Prostate gland (tissue), 2 donors: ENCODE measurements at regions not wholly inside any gene's neighbourhood (a gene's known extent, or its start where the extent isn't known, plus 50 kb on each side); places are given as distances from the start of the nearest gene placed in this dataset.

ENCODE experiments used
- POLR2A ChIP-seq: fragments of 450-650 bp; IDR thresholded peaks from one replicate; pipeline ENCODE4 v1.6.1; 2016; ENCODE audit warnings: antibody characterized with exemption, mild to moderate bottlenecking
- POLR2AphosphoS5 ChIP-seq: sonication (generic); formaldehyde crosslinking; IDR thresholded peaks from one replicate; pipeline ENCODE4 v1.6.1; 2017; ENCODE audit warnings: antibody characterized with exemption
- TF ChIP-seq, protein P1 (sequence below), 4 experiments: fragments of 200-600 bp in 2 of 4; fragments of 450-650 bp in 2 of 4; sonication (generic) in 2 of 4; IDR thresholded peaks; 1 replicate in 3 of 4; 2 replicates in 1 of 4; pipeline ENCODE4 v1.5.1; 2016 to 2019; ENCODE audit warnings: antibody characterized with exemption in 4 of 4, mild to moderate bottlenecking in 2 of 4, moderate library complexity in 2 of 4

DNA sequence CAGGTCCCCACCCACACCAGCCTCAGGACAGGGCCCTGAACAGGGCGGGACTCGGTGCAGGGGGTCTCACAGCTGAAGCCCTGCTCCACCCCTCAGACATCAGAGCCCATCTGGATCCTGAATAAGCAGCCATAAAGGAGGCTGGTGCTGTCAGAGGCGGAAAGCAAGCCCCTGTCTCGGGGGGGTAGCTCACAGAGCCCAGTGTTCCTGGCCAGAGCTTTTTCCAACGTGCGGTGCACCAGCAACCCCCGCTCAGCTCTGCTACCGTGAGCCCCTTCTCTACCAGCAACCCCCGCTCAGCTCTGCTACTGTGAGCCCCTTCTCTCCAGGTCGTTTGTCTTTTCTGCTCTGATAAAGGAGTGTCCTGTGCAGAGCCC, 136.5 kb upstream of the SFSWAP start:
- no peak for TF ChIP-seq POLR2A
- TF ChIP-seq POLR2AphosphoS5 = no peak
- TF ChIP-seq, protein P1, sequence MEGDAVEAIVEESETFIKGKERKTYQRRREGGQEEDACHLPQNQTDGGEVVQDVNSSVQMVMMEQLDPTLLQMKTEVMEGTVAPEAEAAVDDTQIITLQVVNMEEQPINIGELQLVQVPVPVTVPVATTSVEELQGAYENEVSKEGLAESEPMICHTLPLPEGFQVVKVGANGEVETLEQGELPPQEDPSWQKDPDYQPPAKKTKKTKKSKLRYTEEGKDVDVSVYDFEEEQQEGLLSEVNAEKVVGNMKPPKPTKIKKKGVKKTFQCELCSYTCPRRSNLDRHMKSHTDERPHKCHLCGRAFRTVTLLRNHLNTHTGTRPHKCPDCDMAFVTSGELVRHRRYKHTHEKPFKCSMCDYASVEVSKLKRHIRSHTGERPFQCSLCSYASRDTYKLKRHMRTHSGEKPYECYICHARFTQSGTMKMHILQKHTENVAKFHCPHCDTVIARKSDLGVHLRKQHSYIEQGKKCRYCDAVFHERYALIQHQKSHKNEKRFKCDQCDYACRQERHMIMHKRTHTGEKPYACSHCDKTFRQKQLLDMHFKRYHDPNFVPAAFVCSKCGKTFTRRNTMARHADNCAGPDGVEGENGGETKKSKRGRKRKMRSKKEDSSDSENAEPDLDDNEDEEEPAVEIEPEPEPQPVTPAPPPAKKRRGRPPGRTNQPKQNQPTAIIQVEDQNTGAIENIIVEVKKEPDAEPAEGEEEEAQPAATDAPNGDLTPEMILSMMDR (IDR thresholded peaks at IDR 0.05) = no peak
